DMS114 treated with DMSO at 0.1 percent for 48 hours (cell line): ENCODE measurements at regions not wholly inside any gene's neighbourhood (a gene's known extent, or its start where the extent isn't known, plus 50 kb on each side); places are given as distances from the start of the nearest gene placed in this dataset.
"Not testable (repeated sequence)": the region's sequence is repeated elsewhere in the genome, so short reads cannot be mapped to it uniquely, and the experiment has no call there.

Experiments
- DNase-seq: peaks from one replicate; lab custom pipeline; 2025; ENCODE audit not compliant: unreplicated experiment; lab: John Stamatoyannopoulos, UW

DNA sequence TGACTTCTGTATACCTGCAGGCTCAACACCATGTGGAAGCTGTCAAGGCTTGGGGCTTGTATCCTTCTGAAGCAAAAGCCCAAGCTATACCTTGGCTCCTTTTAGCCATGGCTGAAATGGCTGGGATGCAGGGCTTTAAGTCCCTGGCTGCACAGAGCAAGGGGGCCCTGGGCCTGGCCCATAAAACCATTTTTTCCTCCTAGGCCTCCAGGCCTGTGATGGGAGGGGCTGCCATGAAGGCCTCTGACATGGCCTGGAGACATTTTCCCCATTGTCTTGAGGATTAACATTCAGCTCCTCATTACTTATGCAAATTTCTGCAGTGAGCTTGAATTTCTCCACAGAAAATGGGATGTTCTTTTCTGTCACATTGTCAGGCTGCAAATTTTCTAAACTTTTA, 878.0 kb upstream of the SOX11 start:
- DNase-seq = not testable (repeated sequence)

DNA sequence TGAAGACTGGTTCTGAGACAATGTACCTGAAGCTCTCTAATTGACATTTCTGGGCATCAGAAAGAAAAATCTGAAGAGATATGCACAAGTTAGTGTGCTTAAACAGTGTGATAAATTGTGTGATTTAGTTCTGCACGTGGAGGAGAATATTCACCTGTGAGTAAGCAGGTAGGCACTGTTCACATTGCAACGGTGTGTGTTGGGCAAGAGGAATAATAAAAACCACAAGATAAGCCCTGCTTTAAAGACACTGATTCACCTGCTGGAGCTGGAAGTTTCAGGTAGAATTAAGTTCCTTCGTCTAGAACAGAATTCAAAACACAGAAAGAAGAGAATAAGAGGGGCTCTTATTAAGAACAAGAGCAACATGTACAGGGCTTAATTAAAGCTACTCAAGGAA, 864.3 kb upstream of the SOX11 start:
- no peak for DNase-seq

DNA sequence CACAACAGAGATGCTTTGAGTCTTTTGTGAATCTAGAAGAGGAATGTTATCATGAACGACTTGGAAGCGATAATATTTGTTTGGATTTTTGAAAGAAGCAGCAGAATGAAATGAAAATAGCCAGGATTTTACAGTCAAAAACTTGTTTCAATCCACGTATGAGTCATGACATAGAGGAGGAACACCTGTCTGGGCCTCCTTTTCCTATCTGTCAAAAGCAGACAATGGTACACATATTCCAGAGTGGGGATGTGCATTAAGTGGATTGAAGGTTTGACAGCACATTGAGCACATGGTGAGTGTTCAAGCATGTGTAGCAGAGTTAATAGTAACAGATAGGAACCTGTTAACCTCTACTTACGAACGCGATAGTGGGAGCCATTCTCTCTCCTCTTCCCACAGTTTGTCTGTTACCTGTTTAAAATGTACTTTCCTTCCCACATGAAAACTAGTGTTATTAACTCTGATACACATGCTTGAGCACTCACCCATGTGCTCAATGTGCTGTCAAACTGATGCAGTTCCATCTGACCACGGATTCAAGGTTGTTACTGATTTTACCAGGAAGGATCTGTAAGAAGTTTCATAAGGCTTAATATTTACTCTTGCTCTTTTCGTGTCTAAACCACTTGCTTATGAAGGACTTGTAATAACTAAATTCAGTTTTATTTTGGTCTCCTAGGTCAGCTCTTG, 863.4 kb upstream of the SOX11 start:
- no peak for DNase-seq

DNA sequence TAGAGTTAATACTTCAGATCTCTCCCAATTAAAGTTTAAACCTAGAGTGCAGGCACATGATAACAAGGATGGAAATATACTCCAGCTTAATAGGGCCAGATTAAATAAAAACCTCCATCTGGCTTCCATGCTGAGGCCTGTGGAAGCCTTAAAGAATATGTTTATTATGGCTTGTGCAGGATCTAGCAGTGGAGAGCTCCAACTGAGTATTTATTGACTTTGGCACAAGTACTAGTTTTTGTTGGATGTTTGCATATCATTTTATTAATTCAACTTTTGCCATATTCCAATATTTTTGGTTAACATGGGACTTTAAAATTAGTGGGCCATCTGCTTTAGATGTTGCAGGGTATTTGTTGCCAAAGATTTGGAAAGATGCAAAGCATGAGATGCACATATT, 860.4 kb upstream of the SOX11 start:
- DNase-seq = no peak

DNA sequence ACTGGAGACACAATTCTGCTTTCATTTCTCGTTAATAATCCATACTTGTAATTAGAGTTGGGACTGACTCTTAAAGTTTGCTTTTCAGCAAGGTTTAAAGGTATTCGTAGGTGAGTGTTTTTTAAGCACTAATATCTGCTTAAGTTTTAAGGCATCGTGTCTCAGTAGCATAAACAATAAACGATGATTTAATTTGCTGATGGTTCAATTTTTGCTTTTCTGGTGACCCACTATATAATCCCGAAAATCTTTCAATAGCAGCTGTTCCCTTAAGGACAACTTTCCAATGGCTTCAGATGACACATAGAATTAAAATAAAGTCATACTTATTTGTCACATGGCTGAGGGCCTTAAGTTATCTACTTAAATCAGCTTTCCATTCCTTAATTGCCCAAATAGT, 859.5 kb upstream of the SOX11 start:
- DNase-seq = no peak

DNA sequence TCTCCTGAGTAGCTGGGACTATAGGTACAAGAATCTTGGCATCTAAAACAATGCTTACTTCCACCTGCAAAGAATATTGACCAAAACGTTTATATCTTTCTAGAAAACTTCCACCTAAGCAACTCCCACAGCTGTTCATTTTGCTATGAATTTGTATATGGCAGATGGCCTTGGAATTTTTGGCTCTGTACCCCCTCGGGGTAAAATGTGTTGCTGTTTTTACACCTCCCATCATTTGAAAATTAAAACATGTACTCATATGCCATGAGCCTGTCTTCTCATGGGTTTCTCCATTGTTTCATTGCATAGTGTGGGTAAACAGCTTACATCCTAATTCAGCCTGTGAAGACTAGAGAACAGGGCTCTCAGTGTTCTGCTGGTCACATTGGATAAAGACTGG, 853.6 kb upstream of the SOX11 start:
- no peak for DNase-seq

DNA sequence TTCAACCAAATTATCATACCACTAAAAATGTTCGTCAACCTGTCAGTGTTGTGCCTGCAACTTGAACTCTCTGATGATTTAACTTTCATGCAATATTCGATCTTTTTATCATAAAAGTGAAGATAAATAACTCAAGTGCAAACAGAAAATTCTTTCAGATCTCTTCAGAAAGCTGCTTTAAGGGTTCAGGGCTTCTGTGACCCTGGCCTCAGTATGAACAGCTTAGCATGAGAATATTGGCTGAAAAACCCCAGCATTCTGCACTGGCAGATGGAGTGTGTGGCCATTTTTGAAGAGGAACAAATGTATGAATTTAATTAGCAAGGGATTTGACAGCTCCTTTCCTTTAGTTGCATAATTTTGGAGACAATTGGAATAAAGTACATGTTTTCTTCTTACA, 851.4 kb upstream of the SOX11 start:
- no peak for DNase-seq

DNA sequence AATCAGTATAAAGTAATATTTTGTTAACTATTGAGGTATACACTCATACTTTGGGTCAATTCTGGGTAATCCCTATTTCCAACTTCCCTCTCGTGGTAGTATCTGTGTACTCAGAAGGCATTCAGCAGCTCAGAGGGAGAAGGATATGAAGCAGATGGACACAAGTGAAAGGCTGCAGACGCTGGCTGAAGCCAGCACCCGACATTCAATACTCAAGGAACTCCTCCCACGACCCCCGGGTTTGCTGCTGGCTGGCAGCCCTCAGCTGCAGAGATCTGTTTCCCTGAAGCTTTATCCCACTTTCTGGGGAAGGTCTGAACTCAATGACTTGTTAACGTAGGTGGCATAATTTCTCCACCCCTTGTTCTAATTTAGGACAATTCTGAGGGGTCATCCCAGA, 847.3 kb upstream of the SOX11 start:
- DNase-seq = no peak

DNA sequence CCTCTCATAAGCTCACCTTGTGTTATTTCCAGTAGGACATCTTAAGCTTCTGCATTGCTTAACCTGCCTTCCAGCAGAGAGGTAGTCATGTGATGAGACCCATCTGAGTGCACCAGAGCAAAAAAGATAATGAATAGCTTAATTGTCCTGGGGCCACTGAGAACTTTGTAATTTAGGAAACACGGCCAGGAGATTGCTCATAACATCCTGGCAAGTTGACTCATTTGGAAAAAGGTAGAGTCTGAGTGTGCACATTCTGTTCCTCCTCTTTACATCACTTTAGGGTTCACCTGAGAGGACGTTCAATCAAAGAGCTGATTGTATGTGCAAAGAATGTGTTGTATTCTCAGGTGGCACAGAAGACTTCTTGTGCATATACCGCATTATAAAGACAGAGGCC, 830.2 kb upstream of the SOX11 start:
- DNase-seq = no peak

DNA sequence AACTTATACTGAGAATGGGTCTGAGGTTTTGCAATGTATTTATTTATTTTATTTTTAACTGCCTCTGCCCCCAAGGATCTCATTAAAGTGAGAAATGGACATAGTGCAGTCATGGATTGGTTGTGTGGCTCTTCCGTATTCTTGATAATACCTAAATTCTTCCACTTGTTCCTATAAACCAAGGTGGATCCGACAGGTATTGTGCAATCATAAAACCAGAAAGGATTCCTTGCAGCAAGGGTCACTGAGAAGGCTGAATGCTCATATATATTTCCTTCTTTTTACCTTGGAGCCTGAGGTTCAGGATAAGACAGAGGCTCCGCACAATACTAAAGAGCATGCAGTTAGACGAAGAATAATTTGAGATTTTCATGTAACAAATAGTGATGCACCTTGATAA, 826.0 kb upstream of the SOX11 start:
- DNase-seq = no peak

DNA sequence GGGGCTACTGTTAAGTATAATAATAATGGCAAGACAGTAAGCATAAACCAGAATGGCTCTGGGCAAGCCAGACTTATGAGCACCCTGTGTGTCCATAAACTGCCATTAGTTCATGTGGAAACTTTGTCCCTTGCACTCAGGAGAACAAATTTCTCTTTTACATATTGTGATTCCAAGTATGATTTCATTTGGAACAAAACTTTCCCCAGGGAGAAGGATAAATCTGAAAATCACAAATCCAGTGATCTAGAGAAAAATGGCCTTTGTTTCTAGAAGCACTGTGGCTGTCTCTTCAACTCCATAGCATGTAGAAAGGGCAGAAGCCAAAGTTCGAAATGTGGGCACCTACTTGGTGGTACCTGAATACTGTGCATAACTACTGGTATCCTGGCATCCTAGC, 823.7 kb upstream of the SOX11 start:
- no peak for DNase-seq

DNA sequence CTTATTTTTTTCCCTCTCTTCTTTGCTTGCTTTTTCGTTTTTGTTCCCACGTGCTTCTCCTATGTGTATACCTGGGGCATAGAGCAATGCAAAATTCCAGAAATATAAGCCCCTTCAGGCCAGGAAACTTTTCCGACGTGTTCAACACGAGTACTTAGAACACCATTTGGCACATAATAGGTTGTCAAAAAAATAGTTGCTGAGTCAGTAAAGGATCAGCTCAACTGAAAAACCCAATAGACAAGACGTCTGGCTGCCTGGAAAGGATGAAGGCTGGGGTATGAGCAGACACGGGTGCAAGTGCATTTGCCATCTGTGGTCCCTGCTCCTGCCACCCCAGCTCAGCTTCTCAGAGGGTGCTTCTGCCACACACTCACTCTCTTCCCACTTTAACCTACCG, 823.0 kb upstream of the SOX11 start:
- no peak for DNase-seq

DNA sequence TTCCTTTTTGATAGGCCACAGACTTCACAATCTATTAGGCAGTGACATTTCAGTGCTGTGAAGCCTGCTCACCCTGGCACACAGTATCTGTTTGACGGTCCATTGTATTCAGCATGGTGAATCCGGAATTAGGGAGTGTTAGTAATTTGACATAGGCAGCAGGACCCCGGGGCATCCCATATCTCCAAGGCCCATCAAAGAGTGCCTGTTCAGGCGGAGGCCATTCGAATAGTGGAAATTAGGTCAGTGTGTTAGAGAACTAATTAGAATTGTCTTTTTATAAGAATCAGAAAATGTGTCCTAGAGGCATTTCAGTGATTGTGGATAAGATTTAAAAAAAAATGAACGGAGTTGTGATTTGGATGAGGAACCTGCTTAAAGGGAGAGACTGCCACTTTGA, 818.8 kb upstream of the SOX11 start:
- no peak for DNase-seq

DNA sequence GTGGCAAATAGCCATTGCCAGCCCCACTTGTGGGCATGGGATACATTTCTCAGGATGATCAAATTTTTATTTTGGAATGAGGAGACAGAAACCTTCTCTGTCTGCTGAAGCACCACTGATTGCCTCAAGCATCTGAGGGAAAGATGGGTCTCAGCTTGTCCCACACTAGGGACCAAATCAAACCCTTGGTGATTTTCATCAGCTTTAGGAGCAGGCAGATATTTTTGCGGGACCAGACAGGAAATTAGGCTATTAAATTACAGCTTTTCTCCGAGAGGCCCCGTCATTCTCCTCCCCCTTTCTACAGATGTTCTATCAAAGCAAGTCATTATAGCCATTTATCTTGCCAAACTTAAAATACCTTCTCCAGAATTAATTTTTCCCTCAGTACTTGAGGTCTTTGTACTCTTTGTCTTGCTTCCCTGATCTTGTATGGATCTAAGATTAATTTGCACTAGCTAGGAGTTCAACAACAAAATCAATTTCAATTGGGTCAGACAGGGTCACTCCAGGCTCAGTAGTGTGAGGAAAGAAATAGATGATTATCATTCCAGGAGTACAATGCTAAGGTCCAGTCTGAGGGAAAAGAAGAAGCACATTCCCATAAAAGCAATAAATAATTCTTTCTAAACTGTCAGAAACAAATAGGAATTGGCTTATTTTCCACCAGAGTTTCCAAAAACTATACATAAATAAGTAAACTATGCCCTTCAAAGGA, 818.1 kb upstream of the SOX11 start:
- no peak for DNase-seq

DNA sequence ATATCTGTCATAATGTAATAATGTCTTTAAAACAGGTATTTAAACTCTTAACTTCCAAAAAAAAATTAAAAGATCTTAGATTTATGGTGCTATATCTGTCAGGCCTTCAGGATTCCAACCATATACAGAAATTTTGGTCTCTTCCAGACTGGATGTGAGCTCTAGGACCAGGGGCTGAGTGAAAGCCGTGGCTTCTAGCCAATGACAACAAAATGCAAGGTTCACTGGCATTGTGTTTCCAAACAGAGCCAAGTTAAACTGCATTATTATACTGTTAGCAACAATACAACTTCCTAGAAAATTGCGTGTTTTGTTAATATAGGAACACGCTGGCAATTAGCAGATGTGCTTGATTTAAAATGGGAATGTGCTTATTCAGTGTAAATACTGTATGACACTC, 809.8 kb upstream of the SOX11 start:
- DNase-seq = no peak

DNA sequence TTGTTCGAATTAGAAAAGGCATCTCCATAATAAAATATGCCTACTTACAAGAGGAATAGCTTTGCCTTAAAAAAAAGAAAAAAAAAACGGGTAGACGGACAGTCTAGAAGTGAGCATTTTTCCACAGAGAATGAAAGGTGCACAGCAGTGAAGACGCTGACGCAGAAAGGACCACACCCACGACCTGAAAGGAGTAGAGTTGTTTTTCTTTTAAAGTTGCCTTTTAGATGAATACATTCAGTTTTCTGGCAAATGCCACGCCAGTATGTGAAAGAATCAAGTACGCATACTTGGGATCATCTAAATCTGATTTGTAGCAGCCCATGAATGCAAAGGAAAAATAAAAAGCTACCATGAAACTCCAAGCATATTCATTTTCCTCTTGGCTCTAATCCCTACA, 809.2 kb upstream of the SOX11 start:
- DNase-seq = no peak

DNA sequence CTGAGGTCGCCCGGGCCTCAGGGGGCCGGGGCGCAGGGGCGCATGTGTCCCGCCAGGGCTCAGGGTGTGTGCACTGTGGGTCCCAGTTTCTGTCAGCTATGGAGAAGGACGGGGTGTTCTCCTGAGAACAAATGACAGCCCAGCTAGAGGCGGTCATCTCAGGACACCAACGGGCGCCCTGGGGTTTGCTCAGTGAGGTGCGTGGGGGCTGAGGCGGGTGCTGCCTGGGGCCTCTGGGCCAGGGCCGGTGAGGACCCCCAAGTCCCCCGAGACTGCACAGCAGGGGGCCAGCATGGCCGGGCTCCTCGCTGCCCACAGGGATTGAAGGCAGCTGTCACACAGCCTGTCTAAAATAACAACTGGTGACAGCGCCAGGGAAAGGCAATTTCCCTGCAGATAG, 808.8 kb upstream of the SOX11 start:
- DNase-seq = no peak

DNA sequence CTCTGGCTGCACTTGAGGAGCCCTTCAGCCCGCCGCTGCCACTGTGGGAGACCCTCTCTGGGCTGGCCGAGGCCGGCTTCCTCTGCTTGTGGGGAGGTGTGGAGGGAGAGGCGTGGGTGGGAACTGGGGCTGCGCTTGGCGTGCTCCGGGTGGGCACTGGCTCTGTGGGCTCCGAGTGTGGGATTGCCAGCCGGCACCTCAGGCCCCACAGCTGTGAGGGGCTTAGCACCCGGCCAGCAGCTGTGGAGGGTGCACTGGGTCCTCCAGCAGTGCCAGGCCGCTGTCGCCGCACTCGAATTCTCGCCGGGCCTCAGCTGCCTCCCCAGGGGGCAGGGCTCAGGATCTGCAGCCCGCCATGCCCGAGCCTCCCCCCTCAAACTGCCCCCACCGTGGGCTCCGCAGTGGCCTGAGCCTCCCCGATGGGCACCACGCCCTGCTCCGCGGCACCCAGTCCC, 808.0 kb upstream of the SOX11 start:
- DNase-seq = no peak

DNA sequence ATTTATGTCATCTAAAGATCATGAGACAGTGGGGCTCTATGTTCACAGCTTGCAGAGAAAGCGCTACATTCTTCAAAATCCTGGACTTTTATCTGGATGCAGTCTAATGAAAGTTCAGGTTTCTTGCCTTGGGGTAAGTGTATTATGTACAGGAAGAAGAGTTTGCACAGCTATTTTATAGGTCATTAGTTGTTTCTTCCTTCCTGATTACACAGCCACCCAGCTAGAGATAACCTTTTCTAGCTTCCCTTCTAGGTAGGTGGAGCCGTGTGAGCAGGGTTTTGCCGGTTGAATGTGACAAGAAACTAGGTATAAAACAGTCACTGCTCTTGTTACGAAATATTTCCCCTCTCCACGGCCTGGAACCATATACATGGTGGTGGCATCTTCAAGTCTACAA, 800.8 kb upstream of the SOX11 start:
- DNase-seq = no peak

DNA sequence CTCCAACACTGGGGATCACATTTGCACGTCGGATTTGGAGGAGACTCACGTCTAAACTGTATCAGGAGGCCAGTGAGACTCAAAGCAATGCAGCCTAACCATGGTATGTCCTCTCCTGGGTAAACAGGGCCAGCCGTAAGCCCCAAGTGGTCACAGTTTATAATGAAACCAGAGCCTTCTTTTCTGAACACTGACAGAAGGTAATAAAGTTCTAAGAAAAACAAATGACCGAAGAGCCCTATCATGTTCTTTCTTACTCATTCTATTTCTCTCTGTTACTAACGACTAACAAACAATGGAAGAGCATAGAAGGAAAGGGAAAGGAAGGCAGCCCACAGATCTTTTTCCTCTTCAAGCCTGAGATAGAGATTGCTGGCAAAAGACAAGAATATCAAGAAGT, 796.8 kb upstream of the SOX11 start:
- no peak for DNase-seq

DNA sequence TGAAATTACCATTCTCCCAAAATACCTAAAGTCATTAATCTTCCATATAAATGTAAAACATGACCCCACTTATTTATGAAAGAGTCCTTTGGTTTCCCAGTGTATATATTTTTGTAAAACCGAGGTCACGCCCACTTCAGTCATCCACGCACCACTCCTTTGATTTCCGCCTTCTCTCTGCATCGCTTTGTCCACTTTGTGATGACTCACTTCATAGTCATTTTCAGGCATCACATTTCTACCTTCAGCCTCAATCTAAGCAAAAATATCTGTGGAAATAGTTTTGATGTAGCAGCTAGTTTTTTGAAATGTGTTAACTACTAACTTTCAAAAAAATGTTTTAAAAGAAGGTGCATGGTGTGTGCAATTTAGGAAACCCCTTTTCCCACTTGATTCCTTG, 793.5 kb upstream of the SOX11 start:
- no peak for DNase-seq

DNA sequence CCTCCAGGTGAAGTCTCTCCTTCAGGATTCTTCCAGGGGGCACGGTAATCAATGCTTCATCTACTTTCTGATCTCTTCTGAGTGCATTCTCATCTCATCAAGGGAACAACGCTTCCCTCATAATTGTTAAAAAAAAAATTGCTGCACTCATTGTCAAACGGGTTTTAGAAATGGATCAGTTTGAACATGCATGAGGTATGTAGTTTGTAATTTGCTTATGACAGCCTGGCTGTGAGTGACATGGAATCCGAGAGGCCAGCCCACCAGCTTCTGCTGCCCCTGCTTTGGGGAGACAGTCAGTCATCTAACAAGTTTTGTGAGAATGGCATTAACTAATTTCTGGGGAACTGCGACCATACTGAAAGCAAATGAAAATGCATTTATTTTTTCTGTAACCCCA, 791.9 kb upstream of the SOX11 start:
- DNase-seq = no peak
